Colon (tissue), 2 donors: ENCODE measurements at regions not wholly inside any gene's neighbourhood (a gene's known extent, or its start where the extent isn't known, plus 50 kb on each side); places are given as distances from the start of the nearest gene placed in this dataset.

ENCODE experiments used
- FAIRE-seq: peaks from 2 replicates; lab custom pipeline; 2012; peaks lifted over from hg19 to GRCh38; lab: Jason Lieb, UNC
- donor health status: control.
- donor health status: control.

DNA sequence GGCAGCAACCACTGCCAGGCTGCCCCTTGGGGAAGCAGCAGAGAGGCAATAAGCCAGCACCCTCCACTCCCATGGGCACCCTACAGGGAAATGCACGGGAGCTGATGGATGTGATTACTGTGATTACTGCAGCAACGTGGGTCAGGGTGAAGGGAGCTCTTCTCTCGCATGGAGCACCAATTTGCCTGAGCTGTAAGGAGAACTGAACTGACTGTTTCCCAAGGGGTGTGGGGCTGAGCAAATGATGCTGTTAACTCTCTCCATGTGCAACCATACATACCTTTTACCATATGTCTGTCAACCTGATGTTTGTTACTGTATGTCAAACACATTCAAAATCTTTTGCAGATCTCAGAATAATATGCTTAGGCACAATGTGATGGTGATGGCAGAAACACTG, 680.6 kb downstream of the SQOR start:
- no peak for FAIRE-seq

DNA sequence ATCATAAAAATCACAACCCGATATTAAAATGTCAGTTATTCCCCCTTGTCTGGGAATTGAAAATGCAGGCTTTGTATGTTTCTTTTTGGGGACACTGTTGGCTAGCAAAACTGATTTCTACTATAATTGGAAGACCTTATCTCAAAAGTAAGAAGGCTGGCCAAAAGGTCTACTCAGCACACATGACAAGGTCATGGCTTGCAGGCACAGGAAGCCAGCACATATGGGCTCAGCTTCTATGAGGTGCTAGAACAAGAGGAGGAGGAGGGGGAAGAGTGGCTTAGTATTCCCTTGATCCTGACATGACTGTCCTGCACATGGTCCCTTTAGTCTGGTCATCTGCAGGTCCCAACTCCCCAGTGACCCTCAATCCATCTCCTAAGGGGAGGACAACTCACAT, 681.2 kb downstream of the SQOR start:
- FAIRE-seq = no peak

DNA sequence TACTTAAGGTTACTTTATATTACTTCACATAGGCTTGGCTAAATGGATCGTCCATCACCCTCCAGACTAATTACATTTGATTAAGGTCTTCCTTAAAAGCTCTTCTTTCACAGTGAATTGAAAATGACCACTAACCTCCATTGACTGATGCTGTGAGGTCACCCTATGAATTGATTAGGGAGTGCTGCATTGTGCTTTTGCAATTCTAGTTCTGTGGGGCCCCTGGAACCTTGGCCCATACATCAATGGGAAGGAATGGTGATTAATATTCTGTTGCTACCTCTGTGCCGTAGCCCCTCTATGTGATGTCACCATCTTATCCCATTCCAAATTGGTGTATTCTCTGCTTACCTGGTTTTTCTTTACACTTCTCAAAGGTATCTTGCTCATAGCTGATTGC, 682.2 kb downstream of the SQOR start:
- no peak for FAIRE-seq

DNA sequence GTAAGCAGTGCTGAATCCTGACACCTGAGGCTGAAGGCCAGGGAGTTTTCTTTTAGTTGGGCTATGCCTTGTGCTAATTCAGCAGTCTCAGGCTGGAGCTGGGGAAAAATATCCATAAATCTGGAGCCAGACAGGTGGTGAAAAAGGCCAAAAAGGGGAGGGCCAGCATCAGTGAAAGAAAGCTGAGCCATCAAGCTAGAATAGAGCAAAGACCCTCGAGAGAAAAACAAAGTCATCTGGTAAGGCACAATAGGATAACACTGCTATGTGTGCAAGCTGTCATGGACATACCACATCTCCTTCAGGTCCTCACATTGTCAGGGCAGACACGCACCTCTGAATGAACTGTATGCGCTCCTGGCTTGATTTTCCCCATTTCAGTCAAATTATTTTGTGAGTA, 687.9 kb downstream of the SQOR start:
- FAIRE-seq = no peak

DNA sequence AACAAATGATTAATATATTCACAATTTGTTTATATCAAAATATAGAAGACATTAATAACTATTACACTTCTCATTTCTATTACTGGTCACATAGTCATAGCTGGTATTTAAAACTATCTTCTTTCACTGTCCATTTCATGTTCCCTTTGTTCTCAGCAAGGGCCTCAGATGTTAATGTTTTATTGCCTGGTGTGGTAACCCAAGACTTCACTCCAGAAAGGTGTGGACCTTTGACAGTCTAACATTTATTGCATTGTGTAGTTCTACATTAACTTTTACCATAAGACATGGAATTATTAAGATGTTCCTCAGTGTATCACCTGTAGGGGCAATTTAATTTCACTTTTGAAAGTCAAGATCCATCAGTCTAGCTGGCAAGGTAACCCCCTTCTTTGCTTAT, 691.3 kb downstream of the SQOR start:
- no peak for FAIRE-seq

DNA sequence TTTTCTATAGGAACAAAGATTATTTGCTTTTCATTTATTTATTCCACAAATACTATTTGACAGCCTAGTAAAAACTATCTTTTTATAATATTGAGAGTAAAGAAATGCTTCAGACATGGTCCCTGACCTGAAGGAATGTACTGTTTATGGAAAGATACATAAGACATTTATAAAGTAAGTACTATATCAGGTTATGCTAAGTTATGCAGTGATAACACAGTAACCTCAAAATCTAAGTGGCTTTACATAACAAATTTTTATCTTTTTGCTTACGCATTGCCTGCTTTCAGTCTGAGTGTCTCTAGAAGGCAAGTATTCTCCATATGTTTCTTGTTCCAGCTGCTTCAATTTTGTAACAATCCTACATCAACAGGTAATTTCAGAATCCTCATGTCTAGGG, 694.0 kb downstream of the SQOR start:
- no peak for FAIRE-seq

DNA sequence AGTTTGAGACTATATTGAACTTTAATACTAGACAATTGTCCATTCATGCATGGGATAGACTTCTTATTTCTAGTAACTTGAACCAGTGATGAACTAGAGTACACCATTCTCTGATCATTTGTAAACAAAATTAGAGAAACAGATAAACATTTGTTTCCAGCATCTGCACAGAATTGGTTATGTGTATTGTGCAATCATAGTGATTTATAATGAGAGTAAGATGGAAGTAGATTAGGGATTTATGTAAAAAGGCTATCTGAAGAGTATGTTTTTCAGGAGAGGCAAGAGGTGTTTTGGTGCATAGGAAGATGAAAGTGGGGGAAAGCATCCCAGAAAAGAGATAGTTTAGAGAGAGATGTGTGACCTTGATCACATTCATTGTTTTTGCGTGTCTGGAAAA, 695.0 kb downstream of the SQOR start:
- FAIRE-seq = no peak

DNA sequence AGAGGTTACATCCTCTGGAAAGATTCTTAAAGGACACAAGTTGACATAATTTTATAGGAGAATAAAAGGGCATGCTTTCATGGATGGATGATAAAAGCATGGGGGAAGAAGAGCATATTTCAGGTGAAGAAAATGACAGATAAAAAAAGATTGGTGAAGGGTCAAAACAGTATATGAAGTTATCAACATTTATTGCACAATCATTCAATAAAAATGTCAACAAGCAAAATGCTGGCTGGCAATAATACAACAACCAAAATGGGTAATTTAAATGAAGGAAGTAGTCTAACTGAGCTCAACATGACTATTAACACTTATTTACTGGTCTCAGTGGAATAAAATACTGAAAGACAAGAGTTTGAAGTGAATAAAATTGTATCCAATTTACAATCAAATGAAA, 696.7 kb downstream of the SQOR start:
- no peak for FAIRE-seq

DNA sequence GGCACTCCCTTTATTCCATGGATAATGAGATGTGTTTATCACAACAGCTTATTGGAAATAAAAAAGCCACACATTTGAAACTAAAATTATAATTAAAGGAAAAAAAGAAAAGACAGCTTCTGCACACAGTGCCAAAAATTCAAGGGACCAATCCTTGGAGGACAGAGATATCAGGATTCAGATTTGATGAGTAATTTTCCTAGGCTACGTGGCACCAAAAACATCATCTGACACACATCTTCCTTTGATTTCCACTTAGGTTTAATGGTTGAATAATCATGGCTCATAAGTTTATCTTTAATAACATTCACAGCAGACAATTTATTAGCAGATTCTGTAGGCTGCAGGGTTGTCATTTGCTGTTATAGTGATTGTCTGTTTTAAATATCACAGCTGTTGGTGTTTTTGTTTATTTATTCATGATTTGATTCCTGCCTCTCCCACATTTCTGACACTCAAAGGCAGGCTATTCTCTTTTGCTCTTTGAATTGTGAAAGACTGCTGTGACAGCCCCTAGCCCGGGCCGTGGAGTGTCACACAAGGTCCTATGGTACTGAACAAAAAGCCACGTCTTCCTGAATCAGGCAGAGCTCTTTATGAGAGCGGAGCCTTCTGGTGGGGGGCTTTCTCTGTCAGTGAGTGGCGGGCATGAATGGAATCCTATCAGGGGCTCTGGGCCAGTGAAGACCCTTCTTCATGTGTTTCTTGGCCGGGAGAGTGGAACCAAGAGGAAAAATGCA, 708.5 kb downstream of the SQOR start:
- no peak for FAIRE-seq

DNA sequence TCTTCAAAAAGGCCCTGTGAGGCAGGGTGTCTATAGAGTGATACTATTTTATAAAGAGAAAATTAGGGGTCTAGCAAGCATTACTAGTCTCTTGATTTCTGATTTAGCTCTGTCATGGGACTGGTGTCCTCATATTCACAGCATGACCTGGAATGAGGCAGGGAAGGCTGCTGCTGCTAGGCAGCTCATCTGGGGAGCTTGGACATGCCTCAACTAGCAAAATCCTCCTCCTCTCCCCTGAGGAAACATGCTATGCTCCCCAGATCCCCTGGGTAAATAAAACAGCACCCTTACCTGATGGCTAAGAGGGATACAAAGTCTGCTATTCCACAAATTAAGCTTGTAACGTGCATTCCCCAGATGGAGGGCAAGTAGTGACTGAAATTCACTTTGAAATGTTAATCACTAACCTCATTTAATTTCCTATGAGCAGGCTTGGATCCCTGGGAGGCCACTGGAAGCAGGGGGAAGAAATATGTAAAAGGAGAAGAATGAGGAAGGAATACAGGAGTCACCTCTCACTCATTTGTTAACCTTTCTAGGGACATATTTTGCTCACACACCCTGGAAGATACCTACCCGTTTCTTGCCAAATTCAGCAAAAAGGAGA, 709.4 kb downstream of the SQOR start:
- no peak for FAIRE-seq

DNA sequence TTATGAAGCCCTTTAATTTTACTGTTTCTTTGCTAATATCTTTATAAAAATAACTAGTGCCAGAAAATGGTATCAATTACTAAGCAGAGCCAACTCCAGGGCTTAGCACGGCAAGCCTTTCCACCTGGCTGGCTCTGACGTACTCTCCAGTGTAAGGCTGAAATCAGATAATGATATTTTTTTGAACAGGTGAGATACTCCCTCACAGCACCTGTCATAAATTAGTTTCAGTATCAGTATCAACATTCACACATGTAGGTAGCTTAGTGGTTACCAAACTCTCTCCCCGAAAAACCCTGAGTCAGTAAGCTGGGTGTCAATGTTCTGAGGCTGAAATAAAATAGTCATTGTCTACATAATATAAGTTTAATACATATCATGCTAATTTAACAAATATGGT, 710.1 kb downstream of the SQOR start:
- no peak for FAIRE-seq

DNA sequence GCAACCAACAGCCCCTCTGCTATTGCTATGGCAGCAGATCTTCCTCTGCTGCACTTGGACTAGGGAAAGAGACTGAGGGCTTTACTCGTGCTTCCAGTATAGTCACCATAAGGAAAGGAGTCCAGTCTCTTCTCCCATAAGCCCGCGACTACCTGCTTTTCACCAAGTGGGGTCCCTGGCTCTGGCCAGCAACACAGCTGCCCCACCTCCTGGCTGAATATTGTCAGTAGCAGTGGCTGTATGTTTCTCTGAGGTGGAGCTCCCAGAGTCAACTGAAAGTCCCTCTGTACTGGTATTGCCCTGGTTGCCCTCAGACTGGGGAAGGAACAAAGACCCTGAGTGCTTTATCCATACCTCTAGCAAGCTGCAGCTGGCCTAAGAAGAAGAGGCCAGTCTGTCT, 719.6 kb downstream of the SQOR start:
- FAIRE-seq = no peak

DNA sequence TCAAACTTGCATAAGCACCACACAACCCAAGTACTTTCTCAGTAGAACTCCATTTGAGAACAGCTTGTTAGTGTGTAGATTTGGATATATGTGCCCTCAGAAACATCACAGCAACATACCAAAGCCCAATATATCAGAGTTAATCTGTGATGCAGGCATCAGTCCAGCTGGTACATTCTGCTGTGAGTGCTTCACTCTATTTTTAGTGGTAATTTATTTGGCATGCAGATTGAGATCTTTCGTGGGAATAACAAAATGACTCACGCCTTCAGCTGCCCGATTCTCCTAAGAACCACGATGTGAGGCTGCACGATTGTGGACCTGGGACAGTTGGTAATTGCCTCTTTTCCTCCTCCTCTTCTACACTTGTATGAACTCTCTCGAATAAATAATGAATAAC, 730.7 kb downstream of the SQOR start:
- FAIRE-seq = no peak

DNA sequence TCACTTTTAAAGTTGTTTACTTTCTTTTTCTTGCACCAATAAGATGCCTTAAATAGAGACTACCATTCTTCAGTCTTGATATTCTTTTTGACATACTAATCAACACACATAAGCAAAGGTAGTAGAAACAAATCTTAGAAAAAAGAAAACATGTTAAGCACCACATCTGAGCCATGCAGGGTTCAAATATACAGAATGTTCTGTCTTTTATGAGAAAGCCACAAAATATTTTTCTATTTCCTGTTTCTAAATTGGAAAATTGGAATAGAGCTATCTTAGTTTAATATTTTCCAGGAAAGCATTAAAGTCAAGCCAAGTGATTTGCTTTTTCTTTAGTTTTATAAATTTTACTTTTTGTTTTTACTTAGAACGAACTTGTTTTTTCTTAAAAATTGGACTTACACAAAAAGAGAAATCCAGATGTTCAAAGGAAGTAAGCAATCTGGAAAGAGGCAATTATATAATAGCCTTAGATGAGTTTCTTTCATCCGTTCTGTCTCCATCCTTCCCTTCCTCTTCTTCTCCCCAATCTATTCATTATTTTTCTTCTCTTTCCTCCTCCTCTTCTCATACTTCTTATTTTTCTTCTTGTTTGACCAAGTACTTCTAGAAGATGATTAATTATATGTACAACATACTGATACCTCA, 731.7 kb downstream of the SQOR start:
- no peak for FAIRE-seq

DNA sequence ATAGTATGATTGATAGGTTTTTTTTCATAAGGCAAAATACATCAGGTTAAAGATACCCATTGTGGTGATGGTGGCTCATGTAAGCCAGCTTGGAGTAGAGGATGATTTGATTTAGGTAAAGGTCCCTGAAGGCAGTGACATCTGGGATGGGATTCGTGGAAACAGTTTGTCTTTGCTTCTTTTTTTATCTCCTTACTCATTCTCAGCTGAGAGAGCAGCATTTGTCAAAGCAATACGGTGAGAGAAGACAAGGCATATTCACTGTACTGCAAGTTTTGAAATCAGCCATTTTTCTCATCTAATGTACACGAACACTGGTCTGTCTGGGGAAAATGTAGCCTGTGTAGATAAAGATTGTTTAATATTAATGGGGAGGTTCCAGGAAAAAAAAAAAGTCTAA, 749.1 kb downstream of the SQOR start:
- no peak for FAIRE-seq

DNA sequence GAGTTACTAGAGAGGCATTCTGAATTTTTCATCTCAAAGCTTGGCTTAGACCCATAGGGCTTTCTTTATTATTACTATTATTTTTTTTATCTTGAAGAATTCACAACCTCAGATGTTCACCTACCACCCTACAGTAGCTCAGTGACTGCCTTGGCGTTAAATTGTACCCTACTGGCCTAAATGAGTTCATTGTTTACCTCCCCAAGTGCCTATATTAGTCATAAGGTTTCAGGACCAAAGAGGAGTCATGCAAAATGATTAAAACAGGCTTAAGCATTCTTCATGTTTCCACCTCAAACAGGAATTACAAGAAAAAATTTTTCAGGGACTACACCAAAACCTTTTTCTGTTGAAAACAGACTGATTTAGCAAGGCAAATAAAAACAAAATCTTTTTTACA, 751.5 kb downstream of the SQOR start:
- FAIRE-seq = no peak

DNA sequence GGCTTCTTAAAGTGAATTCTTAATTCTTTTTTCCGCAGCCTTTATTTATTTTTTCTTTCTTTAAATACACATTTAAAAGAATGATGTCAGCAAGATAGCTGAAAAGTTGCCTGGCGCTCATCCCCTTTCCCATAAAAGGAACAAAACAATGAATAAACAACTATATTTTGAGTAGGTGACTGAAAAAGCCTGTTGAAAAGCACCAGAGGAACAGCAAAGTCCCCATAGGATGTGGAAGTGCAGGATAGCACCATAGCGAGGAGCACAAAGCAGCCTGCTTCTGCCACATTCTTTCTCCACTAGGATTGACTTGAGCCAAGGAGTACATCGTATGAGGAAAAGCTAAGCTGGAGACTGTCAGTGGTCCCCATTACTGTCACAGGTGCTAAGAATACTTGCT, 754.9 kb downstream of the SQOR start:
- FAIRE-seq = no peak

DNA sequence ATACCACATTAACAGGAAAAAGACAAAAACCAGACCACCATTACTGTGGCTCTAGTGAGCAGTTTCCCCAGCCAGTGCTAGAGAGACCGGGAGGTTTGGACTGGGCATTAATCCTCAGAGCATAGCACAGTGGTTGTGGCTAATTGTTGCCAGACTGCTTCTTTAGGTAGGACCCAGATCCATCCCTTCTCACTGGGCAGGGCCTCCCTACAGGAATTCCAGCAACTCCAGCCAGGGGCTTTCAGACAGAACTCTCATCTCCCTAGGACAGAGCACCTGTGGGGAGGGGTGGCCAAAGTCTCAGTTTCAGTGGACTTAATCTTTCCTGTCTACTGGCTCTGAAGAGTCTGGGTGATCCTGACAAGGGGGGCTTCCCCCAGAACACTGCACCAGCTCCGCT, 759.6 kb downstream of the SQOR start:
- no peak for FAIRE-seq

DNA sequence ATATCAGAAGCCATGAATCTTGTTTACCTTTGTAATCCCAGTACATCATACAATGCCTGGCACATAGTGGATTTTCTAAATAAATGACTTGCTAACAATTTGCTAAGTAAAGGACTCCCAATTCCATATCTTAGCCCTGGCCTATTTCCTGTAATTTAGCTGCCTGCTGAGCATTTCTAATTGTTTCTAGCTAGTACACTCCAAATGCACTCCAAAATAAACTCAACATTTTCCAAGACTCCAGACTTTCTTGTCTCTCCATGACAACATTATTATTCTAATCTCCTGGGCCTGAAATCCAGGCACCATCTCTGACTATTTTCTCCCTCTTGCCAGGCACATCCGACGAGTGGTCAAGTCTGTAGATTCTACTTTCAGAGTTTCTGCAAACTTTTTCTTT, 773.5 kb downstream of the SQOR start:
- no peak for FAIRE-seq

DNA sequence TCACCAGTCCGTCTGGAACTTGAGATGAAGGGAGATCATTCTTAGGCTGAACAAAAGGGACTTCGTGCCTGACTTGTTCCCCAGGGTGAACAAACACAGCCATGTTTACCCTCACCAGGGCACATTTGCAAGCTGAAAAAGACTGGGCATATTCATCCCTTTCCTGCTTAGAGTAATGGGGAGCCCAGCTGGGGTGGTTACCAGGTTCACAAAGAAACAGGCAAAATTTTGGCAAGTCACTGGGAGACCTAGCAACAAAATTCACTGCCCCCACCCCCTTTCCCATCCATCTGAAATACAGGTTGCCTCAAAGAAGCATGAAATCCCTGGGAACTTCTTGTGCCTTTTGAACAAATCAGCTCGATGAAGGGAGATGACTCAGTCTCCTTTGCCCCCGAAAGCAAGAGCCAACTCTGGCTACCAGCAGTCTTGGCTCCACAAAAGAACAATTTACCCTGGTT, 775.0 kb downstream of the SQOR start:
- FAIRE-seq = no peak

DNA sequence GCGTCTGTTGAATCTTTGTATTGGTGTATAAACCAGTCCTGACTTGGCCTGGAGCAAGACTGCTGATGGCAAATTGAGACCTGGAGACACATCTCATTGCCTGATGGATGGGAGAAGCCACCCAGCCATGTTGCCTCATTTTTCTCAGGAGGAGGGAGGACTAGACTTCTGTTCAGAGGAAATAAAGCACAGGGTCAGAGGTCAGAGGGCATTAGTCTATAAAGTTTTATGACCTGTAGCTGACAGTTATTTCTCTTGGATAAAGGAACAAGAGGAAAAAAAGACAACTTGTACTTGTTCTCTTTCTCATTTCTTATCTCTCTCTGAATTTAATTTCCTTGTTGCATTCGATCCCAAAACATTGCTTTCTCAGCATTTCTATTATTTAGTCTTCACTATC, 775.9 kb downstream of the SQOR start:
- FAIRE-seq = no peak

DNA sequence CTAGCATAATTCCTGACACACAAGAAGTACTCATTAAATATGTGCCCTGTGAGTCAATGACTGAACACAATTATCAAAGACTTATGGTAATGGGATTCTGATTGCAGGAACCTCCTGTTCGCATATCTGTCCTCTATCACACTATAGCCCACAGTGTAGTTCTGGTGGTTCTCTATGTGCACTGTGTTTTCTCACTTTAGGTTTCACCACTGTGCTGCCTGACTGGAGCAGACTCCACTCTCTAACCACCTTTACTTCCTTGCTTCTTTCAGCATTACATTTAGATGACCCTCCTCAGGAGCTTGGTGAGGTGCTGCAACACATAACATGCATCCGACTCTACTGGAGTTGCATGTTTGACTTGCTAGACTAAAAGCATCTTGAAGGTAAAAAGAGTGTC, 777.1 kb downstream of the SQOR start:
- FAIRE-seq = no peak

DNA sequence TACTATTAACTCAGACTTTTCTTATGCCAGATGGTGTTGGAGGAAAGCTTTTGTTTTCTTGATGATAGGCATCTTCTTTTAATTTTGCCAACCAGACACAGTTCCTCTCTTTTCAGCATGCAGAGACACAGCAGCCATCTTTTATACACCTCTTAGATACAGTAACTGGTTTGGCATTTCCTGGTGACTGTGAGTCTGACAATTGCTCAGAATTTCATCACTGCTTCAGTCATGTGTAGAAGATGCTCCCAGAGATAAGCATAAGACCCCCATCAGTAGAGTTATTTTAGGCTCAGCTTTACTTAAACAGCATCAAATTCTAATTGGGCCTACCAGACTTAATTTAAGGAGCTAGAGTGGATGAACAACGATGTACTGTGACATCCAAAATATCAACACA, 779.0 kb downstream of the SQOR start:
- FAIRE-seq = no peak

DNA sequence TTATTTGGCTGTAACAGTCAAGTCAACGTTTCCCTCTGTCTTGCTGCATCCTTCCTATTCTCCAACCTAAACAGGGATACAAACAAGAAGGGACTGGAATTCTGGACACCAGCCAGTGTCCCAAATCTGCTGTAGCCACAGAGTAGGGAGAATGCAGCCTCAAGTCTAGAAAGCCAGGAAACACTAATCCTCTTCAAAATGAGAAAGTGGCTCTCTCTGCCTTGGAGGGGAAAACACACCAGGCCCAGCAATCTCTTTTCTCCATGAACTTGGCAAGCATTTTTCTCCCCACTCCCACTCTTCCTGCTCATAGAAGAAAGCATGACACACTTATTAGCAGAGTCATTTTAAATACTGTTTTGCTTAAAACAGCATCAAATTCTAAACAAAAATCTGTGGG, 781.7 kb downstream of the SQOR start:
- no peak for FAIRE-seq
